ENCODE measurements at regions not wholly inside any gene's neighbourhood (a gene's known extent, or its start where the extent isn't known, plus 50 kb on each side); places are given as distances from the start of the nearest gene placed in this dataset.
A peak's percentile ranks its signal among the peaks of the same experiment; 100 is the strongest.

- Histone ChIP-seq H3K27me3 (ENCODE audit: insufficient read depth) (no peaks in the 10 kb centered on the region), H3K4me1 (ENCODE audit: control insufficient read depth in 1 of 2, insufficient read depth in 2 of 2, low read depth in 1 of 2, low read length in 1 of 2) (no peaks in the 10 kb centered on the region; a peak in 1 of 4 replicates), H3K79me2 (ENCODE audit: insufficient read depth) (no peaks in the 10 kb centered on the region), H3F3A (replicated peaks; ENCODE audit: insufficient read depth) (no peaks in the 10 kb centered on the region), H3K9ac (no peak overlapping the region), H3K36me3 (replicated peaks in 1 of 2; ENCODE audit: control insufficient read depth in 1 of 2, insufficient read depth in 2 of 2, low read length in 1 of 2) (no peaks in the 10 kb centered on the region), H3K9me2 (no peaks in the 10 kb centered on the region), H3K4me2 (no peak overlapping the region), H4K20me1 (ENCODE audit: insufficient read depth) (no peaks in the 10 kb centered on the region), H2AFZ (ENCODE audit: low read depth) (no peak overlapping the region), H3K9me3 (no peaks in the 10 kb centered on the region), H3K4me3 (ENCODE audit: low read depth in 2 of 2, low read length in 1 of 2) (no peak overlapping the region), H3K27ac (ENCODE audit: low read depth in 2 of 2, low read length in 1 of 2) (no peak overlapping the region)
- POLR2A ChIA-PET = no interaction called here
- CTCF ChIA-PET = interaction anchor here (1.0 kb wide), 1 partner anchor 11 kb away, joined by 3 read pairs; no protein-coding TSS in a partner anchor
- peak; percentile 3 for DNase-seq
- TF ChIP-seq EP300 (IDR thresholded peaks at IDR 0.05; ENCODE audit: borderline replicate concordance in 1 of 2, low read depth in 1 of 2, low read length in 1 of 2) (0 out of 4 replicates have a peak, but pooled peaks of 1 of the 2 experiments have one; percentile 24), TAF1 (IDR thresholded peaks at IDR 0.05; ENCODE audit: borderline replicate concordance, low read depth, low read length) (no peak)
- 2% methylated on average over 3 of the region's 3 CpGs for WGBS (ENCODE audit: low lambda C conversion rate)
These were observed 255.9 kb downstream of the GABRG2 start for GRCh38 chr5:162323466-162323865.

- DNase-seq = no peak
- H2AFZ ChIP-seq (ENCODE audit: low read depth) = no peak overlapping the region
- no peaks in the 10 kb centered on the region for H3K36me3 ChIP-seq (replicated peaks in 1 of 2; ENCODE audit: control insufficient read depth in 1 of 2, insufficient read depth in 2 of 2, low read length in 1 of 2)
- TF ChIP-seq FOXM1 (IDR thresholded peaks at IDR 0.05; ENCODE audit: low read depth) (no peak), TEAD4 (IDR thresholded peaks at IDR 0.05; ENCODE audit: borderline replicate concordance, insufficient read depth) (no peak), CHD2 (IDR thresholded peaks at IDR 0.05; ENCODE audit: low read length, partially characterized antibody) (no peak), ZBTB33 (IDR thresholded peaks at IDR 0.05; ENCODE audit: borderline replicate concordance, low read depth) (no peak), JUND (IDR thresholded peaks at IDR 0.05) (no peak), RFX5 (IDR thresholded peaks at IDR 0.05; ENCODE audit: low read length) (no peak), EP300 (IDR thresholded peaks at IDR 0.05; ENCODE audit: borderline replicate concordance in 1 of 2, low read depth in 1 of 2, low read length in 1 of 2) (no peak), TAF1 (IDR thresholded peaks at IDR 0.05; ENCODE audit: borderline replicate concordance, low read depth, low read length) (no peak), PBX3 (IDR thresholded peaks at IDR 0.05) (no peak), FOSL2 (IDR thresholded peaks at IDR 0.05; ENCODE audit: borderline replicate concordance, low read depth) (no peak), NFIC (IDR thresholded peaks at IDR 0.05; ENCODE audit: borderline replicate concordance) (no peak), RXRA (IDR thresholded peaks at IDR 0.05; ENCODE audit: borderline replicate concordance, low read depth) (no peak), FOXJ3 (CRISPR knock-in tag; IDR thresholded peaks at IDR 0.05) (no peak), SIN3A (IDR thresholded peaks at IDR 0.05; ENCODE audit: borderline replicate concordance, low read depth, low read length) (no peak), RAD21 (IDR thresholded peaks at IDR 0.05; ENCODE audit: low read length) (no peak), EZH2phosphoT487 (IDR thresholded peaks at IDR 0.05; ENCODE audit: borderline replicate concordance, low read depth) (no peak)
- WGBS (ENCODE audit: low lambda C conversion rate) = 2% methylated on average over 3 of the region's 3 CpGs
- H3K27ac ChIP-seq (ENCODE audit: low read depth in 2 of 2, low read length in 1 of 2) = no peak overlapping the region
- H4K20me1 ChIP-seq (ENCODE audit: insufficient read depth) = no peaks in the 10 kb centered on the region
- no peak overlapping the region for H3K4me2 ChIP-seq
- no peaks in the 10 kb centered on the region for H3K27me3 ChIP-seq (ENCODE audit: insufficient read depth)
- no peaks in the 10 kb centered on the region for H3K9me3 ChIP-seq
- H3K79me2 ChIP-seq (ENCODE audit: insufficient read depth) = no peaks in the 10 kb centered on the region
- H3K9ac ChIP-seq = no peak overlapping the region
- no peaks in the 10 kb centered on the region; a peak in 1 of 4 replicates for H3K4me1 ChIP-seq (ENCODE audit: control insufficient read depth in 1 of 2, insufficient read depth in 2 of 2, low read depth in 1 of 2, low read length in 1 of 2)
- H3K9me2 ChIP-seq = no peaks in the 10 kb centered on the region
- ChIA-PET CTCF (no interaction called here), POLR2A (no interaction called here)
- H3F3A ChIP-seq (replicated peaks; ENCODE audit: insufficient read depth) = no peaks in the 10 kb centered on the region
- no peak overlapping the region for H3K4me3 ChIP-seq (ENCODE audit: low read depth in 2 of 2, low read length in 1 of 2)
These were observed 256.8 kb downstream of the GABRG2 start for GRCh38 chr5:162324328-162324727.

All from SK-N-SH (cell line).